Stomach (tissue), 8 donors: ENCODE measurements at regions not wholly inside any gene's neighbourhood (a gene's known extent, or its start where the extent isn't known, plus 50 kb on each side); places are given as distances from the start of the nearest gene placed in this dataset.

Source experiments
- DNase-seq, 2 donors: peaks; one replicate each; pipeline versions ENCODE4 v3.0.0 to v3.0.0-alpha.2; 2013 to 2019
- H3K27ac ChIP-seq, 5 donors: fragments of 200-600 bp in 4 of 5; sonication (generic) in 4 of 5; one replicate each; pipeline ENCODE4 v1.5.1; 2013 to 2019; ENCODE audit warnings: mild to moderate bottlenecking in 1 of 5, moderate library complexity in 1 of 5
- H3K27me3 ChIP-seq, 3 donors: fragments of 200-600 bp; sonication (generic); one replicate each; pipeline ENCODE4 v1.5.1; 2017 to 2019; ENCODE audit warnings: mixed run types in 1 of 3
- H3K36me3 ChIP-seq, 4 donors: fragments of 200-600 bp; sonication (generic); 1 replicate in 3 of 4; 2 replicates in 1 of 4; pipeline ENCODE4 v1.5.1; 2016 to 2019
- H3K4me1 ChIP-seq, 4 donors: fragments of 200-600 bp; sonication (generic); one replicate each; pipeline ENCODE4 v1.5.1; 2016 to 2019
- H3K4me3 ChIP-seq, 4 donors: fragments of 200-600 bp; sonication (generic) in 3 of 4; one replicate each; pipeline ENCODE4 v1.5.1; 2016 to 2019; ENCODE audit warnings: mild to moderate bottlenecking in 1 of 4
- H3K9me3 ChIP-seq, 4 donors: fragments of 200-600 bp; sonication (generic); one replicate each; pipeline ENCODE4 v1.5.1; 2016 to 2019
- EP300 ChIP-seq: sonication (generic); formaldehyde crosslinking; IDR thresholded peaks from one replicate; pipeline ENCODE4 v1.6.1; 2017; ENCODE audit warnings: antibody characterized with exemption
- POLR2A ChIP-seq, 4 donors: fragments of 450-650 bp; IDR thresholded peaks; one replicate each; pipeline ENCODE4 v1.6.1; 2016; ENCODE audit warnings: antibody characterized with exemption in 4 of 4, control low read depth in 2 of 4, mild to moderate bottlenecking in 1 of 4, moderate library complexity in 1 of 4
- POLR2AphosphoS5 ChIP-seq, 3 donors: sonication (generic); formaldehyde crosslinking; IDR thresholded peaks; one replicate each; pipeline ENCODE4 v1.6.1; 2016; ENCODE audit warnings: antibody characterized with exemption in 3 of 3
- WGBS, 5 donors: extraction: QIAGEN DNeasy Blood & Tissue Kit in 3 of 5; methylation state at CpG; one replicate each; pipeline versions ENCODE4 v1.1.5 to v1.1.7; 2013 to 2018; 5-methylcytosine and 5-hydroxymethylcytosine counted together
- intact Hi-C: fragments of 100-400 bp; cut with DNase I; formaldehyde crosslinking; loops from one replicate; pipeline ENCODE4 v1.15.1; 2023; ENCODE audit warnings: low total_unique reads
- TF ChIP-seq, protein P1 (sequence below), 7 experiments: fragments of 450-650 bp in 4 of 7; fragments of 200-600 bp in 3 of 7; sonication (generic) in 3 of 7; IDR thresholded peaks; one replicate each; pipeline ENCODE4 v1.5.1; 2016 to 2019; ENCODE audit warnings: antibody characterized with exemption in 7 of 7, control low read depth in 2 of 7, mild to moderate bottlenecking in 1 of 7
- donor health status: healthy with polysubstance abuse.
- donor health status: Bipolar disorder and iron deficiency.
- donor health status: healthy.

DNA sequence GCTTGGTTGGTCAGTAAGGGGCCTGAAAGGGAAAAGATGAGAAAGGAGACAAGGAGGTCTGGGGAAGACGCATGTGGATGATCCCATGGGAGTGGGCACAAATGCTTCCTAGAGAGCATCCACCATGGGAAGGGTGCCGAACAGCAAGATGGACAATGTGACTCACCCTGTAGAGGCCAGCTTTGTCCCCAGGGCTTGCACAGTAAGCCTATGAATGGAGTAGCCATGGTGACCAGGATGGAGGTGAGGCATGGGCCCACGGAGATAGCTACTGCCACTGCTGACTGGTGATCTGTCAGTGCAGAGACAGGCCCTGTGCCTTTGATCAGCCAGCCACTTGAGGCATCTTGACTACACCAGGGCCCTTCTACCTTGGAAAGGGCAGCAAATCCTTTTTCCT, 172.6 kb downstream of the HAUS1 start:
- Histone ChIP-seq H3K27me3 (no peaks in the 10 kb centered on the region), H3K36me3 (no peaks in the 10 kb centered on the region), H3K9me3 (no peaks in the 10 kb centered on the region), H3K4me1 (peaks cover 0 to 7% (median 4%) of the 10 kb centered on the region in 4 donors), H3K27ac (no peak overlapping the region), H3K4me3 (no peak overlapping the region)
- intact Hi-C loops: no loop called here
- WGBS, 5 donors: 69 to 88% (median 81%) methylated on average over 3 of the region's 3 CpGs
- no peak for DNase-seq
- TF ChIP-seq POLR2AphosphoS5 (IDR thresholded peaks at IDR 0.05): no peak
- TF ChIP-seq, protein P1, sequence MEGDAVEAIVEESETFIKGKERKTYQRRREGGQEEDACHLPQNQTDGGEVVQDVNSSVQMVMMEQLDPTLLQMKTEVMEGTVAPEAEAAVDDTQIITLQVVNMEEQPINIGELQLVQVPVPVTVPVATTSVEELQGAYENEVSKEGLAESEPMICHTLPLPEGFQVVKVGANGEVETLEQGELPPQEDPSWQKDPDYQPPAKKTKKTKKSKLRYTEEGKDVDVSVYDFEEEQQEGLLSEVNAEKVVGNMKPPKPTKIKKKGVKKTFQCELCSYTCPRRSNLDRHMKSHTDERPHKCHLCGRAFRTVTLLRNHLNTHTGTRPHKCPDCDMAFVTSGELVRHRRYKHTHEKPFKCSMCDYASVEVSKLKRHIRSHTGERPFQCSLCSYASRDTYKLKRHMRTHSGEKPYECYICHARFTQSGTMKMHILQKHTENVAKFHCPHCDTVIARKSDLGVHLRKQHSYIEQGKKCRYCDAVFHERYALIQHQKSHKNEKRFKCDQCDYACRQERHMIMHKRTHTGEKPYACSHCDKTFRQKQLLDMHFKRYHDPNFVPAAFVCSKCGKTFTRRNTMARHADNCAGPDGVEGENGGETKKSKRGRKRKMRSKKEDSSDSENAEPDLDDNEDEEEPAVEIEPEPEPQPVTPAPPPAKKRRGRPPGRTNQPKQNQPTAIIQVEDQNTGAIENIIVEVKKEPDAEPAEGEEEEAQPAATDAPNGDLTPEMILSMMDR (IDR thresholded peaks at IDR 0.05): no peak
- no peak for TF ChIP-seq POLR2A (IDR thresholded peaks at IDR 0.05)
- TF ChIP-seq EP300: no peak

DNA sequence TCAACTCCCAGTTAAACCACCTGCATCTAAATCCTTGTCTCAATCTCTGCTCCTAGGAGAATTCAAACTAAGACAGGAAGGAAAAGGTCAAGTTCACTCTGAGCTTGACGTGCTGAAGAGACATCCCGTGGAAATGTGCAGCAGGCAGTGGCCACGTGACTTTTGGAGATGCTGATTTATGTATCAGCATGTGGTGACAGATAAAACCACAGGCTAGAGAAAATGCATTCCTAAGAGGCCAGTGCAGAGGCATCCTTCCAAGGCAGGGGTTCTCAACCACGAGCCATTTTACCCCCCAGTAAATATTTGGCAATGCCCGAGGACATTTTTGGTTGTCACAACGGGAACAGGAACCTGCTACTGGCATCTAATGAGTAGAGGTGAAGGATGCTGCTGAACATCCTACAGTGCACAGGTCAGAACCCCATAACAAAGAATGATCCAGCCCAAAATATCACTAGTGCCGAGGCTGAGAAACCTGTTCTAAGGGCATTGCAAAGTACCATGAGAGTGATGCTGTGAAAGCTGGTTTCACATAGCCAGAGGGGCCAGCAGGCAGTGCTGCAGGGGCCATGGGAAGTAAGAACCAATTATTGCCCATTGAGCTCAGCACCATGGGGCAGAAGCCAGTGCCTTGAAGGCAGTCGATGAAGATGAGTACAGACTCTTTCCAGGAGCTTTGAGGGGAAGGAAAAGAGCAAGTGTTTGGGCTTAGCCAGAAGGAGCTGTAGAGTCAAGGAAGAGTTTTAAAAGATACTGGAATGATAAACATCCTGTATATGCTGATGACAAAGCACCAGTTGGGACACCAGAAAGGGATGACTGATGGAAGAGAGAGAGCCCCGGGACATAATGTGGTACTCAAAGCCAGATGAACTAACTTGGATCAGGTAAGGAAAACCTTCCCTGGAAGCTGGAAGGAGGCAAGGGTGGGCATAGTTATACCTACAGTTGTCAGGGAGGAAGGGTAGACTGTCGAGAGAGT, 174.6 kb downstream of the HAUS1 start:
- Histone ChIP-seq H3K4me3 (no peak overlapping the region), H3K27ac (no peak overlapping the region), H3K9me3 (no peaks in the 10 kb centered on the region), H3K4me1 (peaks cover 0 to 7% (median 5%) of the 10 kb centered on the region in 4 donors), H3K36me3 (no peaks in the 10 kb centered on the region), H3K27me3 (no peaks in the 10 kb centered on the region)
- intact Hi-C loops: no loop called here
- TF ChIP-seq, protein P1 (IDR thresholded peaks at IDR 0.05): no peak
- TF ChIP-seq POLR2A (IDR thresholded peaks at IDR 0.05): no peak
- no peak for TF ChIP-seq POLR2AphosphoS5 (IDR thresholded peaks at IDR 0.05)
- TF ChIP-seq EP300: no peak
- 36 to 56% (median 51%) methylated on average over 10 of the region's 10 CpGs for WGBS, 5 donors
- no peak for DNase-seq

DNA sequence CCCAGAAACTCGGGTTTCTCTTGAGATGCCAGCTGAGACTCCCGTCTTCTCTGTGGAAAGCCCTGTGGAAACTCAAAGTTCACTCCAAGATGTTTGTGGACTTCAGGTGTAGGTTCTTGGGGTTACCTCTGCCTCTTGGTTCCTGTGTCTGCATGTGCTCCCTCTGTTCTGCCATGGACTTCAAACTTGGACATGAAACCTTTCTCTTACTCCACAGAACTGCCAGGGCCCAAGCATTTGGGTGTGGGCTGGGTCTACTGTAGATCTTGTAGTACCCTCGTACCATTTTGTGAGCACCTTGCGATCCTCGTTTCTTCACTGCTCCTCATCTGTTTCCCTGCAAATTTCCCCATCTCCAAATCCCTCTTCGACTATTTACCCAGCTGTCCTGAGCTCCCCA, 175.5 kb downstream of the HAUS1 start:
- no peak for DNase-seq
- H3K4me3 ChIP-seq: no peak overlapping the region
- 82 to 88% (median 84%) methylated on average over 6 of the region's 6 CpGs for WGBS, 5 donors
- TF ChIP-seq, protein P1 (IDR thresholded peaks at IDR 0.05): no peak
- TF ChIP-seq POLR2A (IDR thresholded peaks at IDR 0.05): no peak
- TF ChIP-seq EP300: no peak
- no peak for TF ChIP-seq POLR2AphosphoS5 (IDR thresholded peaks at IDR 0.05)
- no peaks in the 10 kb centered on the region for H3K27me3 ChIP-seq
- H3K27ac ChIP-seq: no peak overlapping the region
- H3K9me3 ChIP-seq: no peaks in the 10 kb centered on the region
- no peaks in the 10 kb centered on the region for H3K36me3 ChIP-seq
- peaks cover 0 to 7% (median 5%) of the 10 kb centered on the region in 4 donors for H3K4me1 ChIP-seq
- intact Hi-C loops: loop anchor here (5.0 to 10.0 kb wide), 2 partner anchors 203 to 385 kb away; no protein-coding TSS in a partner anchor

DNA sequence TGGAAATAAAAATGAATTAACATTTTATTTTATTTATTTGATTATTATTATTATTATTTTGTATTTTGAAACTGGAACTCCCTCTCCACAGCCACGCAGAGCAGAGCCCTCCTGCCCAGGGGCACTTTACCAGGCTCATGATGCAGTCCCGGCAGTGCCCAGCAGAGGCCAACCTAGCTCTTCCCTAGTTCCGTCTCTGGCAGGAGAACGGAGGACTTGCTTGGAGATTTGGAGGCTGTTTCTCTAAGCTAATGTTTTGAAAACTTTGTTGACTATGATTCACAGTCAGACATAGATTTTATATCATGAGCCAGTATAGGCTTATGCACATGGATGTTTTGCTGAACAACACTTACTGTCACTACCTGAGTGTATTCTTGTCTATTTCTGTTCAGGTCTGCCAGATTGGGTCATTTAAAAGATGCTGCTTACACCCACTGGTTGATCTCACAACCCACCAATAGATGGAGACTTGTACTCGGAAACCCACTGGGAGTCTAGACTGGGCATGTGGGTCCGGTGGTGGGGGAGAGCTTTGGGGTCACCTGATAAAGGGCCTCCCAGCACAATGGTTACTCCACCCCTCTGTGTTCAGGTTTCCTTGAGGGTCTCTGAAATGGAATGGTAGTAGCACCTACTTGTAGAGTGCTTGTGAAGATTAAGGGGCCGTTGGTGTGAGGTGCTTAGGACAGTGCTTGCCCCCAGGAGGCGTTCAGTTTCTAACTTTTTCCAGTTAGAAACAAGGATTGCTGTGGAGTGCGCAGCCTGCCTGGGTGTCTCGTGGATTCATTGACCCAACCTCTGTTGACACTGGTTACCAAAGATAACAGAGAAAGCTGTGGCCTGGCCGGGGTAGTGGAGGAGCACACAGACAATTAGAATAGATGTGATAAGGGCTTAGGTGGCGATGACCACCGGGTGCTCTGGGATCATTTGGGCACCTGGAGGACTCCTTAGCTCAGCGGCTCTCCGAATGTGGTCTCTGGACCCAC, 177.3 kb downstream of the HAUS1 start:
- H3K36me3 ChIP-seq: no peaks in the 10 kb centered on the region
- peaks cover 0 to 7% (median 5%) of the 10 kb centered on the region in 4 donors for H3K4me1 ChIP-seq
- H3K27me3 ChIP-seq: no peaks in the 10 kb centered on the region
- 36 to 51% (median 45%) methylated on average over 14 to 15 of the region's 15 CpGs for WGBS, 5 donors
- no peak overlapping the region for H3K27ac ChIP-seq
- no peaks in the 10 kb centered on the region for H3K9me3 ChIP-seq
- DNase-seq: peak; percentile 63 to 89
- intact Hi-C loops: loop anchor here (5.0 to 10.0 kb wide), 2 partner anchors 201 to 383 kb away; no protein-coding TSS in a partner anchor
- TF ChIP-seq POLR2A (IDR thresholded peaks at IDR 0.05): no peak
- TF ChIP-seq, protein P1 (IDR thresholded peaks at IDR 0.05): peak in 5 of 7 experiments; percentile 57 to 90 (median 82)
- no peak overlapping the region for H3K4me3 ChIP-seq
